ENCODE measurements at regions not wholly inside any gene's neighbourhood (a gene's known extent, or its start where the extent isn't known, plus 50 kb on each side); places are given as distances from the start of the nearest gene placed in this dataset.

GRCh38 chr11:127733552-127733951 lies 733.0 kb upstream of the KIRREL3 start:
- peak; percentile 7 to 15 for DNase-seq

GRCh38 chr11:127726367-127726766 lies 725.8 kb upstream of the KIRREL3 start:
- no peak for DNase-seq

- DNase-seq: no peak
These were observed 723.1 kb upstream of the KIRREL3 start for GRCh38 chr11:127723714-127724113.

GRCh38 chr11:127713226-127713625 lies 712.7 kb upstream of the KIRREL3 start:
- DNase-seq: no peak

GRCh38 chr11:127711748-127712147 lies 711.2 kb upstream of the KIRREL3 start:
- no peak for DNase-seq

GRCh38 chr11:127710831-127711230 lies 710.3 kb upstream of the KIRREL3 start:
- no peak for DNase-seq

GRCh38 chr11:127709960-127710359 lies 709.4 kb upstream of the KIRREL3 start:
- no peak for DNase-seq

GRCh38 chr11:127693686-127694085 lies 693.1 kb upstream of the KIRREL3 start:
- no peak for DNase-seq

GRCh38 chr11:127683321-127683720 lies 682.8 kb upstream of the KIRREL3 start:
- no peak for DNase-seq

GRCh38 chr11:127679816-127680545 lies 679.4 kb upstream of the KIRREL3 start:
- DNase-seq: no peak

- no peak for DNase-seq
These were observed 678.1 kb upstream of the KIRREL3 start for GRCh38 chr11:127678631-127679030.

GRCh38 chr11:127677660-127678425 lies 677.3 kb upstream of the KIRREL3 start:
- DNase-seq: no peak

- no peak for DNase-seq
These were observed 675.0 kb upstream of the KIRREL3 start for GRCh38 chr11:127675581-127675980.

GRCh38 chr11:127674754-127675153 lies 674.2 kb upstream of the KIRREL3 start:
- no peak for DNase-seq

- peak; percentile 21 to 23 for DNase-seq
These were observed 670.0 kb upstream of the KIRREL3 start for GRCh38 chr11:127670374-127671119.

- no peak for DNase-seq
These were observed 655.7 kb upstream of the KIRREL3 start for GRCh38 chr11:127656116-127656836.

- DNase-seq: no peak
These were observed 652.5 kb upstream of the KIRREL3 start for GRCh38 chr11:127653076-127653475.

- no peak for DNase-seq
These were observed 651.3 kb upstream of the KIRREL3 start for GRCh38 chr11:127651888-127652221.

- DNase-seq: no peak
These were observed 650.8 kb upstream of the KIRREL3 start for GRCh38 chr11:127651175-127651887.

- no peak for DNase-seq
These were observed 649.4 kb upstream of the KIRREL3 start for GRCh38 chr11:127649958-127650357.

GRCh38 chr11:127649071-127649470 lies 648.5 kb upstream of the KIRREL3 start:
- no peak for DNase-seq
